H1 (cell line): ENCODE measurements at regions not wholly inside any gene's neighbourhood (a gene's known extent, or its start where the extent isn't known, plus 50 kb on each side); places are given as distances from the start of the nearest gene placed in this dataset.

Experiments
- POLR2A ChIP-seq, 2 experiments: IDR thresholded peaks; 1 replicate in 1 of 2; 2 replicates in 1 of 2; pipeline ENCODE4 v1.6.1; 2011; ENCODE audit warnings: low read depth in 2 of 2, low read length in 2 of 2, mild to moderate bottlenecking in 2 of 2; ENCODE audit errors: control extremely low read depth in 1 of 2
- POLR2AphosphoS5 ChIP-seq: IDR thresholded peaks from 2 replicates; pipeline ENCODE4 v1.6.1; 2011; ENCODE audit warnings: low read depth, low read length
- SP2 ChIP-seq: IDR thresholded peaks from 2 replicates; pipeline ENCODE4 v1.6.1; 2012; ENCODE audit warnings: mild to moderate bottlenecking, low read length, inconsistent platforms

DNA sequence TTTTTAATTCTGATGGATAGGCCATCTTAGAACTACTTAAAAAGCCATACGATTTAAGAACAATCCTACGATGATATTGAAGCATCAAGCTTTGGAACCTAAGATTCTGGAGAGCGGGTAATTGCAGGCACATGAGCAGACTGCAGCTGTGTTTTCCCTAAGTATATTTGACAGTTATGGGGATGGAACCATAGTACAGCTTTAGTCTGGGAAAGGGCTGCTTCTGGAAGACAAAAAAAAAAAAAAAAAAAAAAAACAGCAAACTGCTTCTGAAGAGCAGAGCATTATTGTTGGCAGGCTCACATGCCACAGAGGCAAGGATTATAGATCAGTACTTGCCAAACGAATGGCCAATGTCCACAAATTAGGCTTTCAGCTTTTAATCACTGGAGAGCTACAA, 1618.7 kb downstream of the AMY1C start (continued):
- TF ChIP-seq POLR2A (IDR thresholded peaks at IDR 0.05; ENCODE audit: control extremely low read depth in 1 of 2, low read depth in 2 of 2, low read length in 2 of 2) (no peak), SP2 (no peak), POLR2AphosphoS5 (no peak)
